Neutrophil (primary cell): ENCODE measurements at regions not wholly inside any gene's neighbourhood (a gene's known extent, or its start where the extent isn't known, plus 50 kb on each side); places are given as distances from the start of the nearest gene placed in this dataset.

Experiments used
- H3K27ac ChIP-seq: fragments of 200-600 bp; sonication (generic); 2 replicates; pipeline ENCODE4 v1.5.1; 2016; ENCODE audit warnings: mild to moderate bottlenecking, moderate library complexity
- H3K27me3 ChIP-seq: fragments of 200-600 bp; sonication (generic); 2 replicates; pipeline ENCODE4 v1.6.0; 2016; ENCODE audit warnings: mild to moderate bottlenecking
- H3K36me3 ChIP-seq: fragments of 200-600 bp; sonication (generic); 2 replicates; pipeline ENCODE4 v1.5.1; 2017
- H3K4me1 ChIP-seq, 2 experiments: fragments of 200-600 bp in 1 of 2; sonication (generic) in 1 of 2; 1 replicate in 1 of 2; 2 replicates in 1 of 2; pipeline versions ENCODE4 v1.5.1 to v1.6.1; 2013 to 2016; ENCODE audit warnings: low read depth in 1 of 2, low read length in 1 of 2, mild to moderate bottlenecking in 1 of 2, moderate library complexity in 1 of 2; ENCODE audit not compliant: control insufficient read depth in 1 of 2, insufficient read depth in 1 of 2
- H3K4me3 ChIP-seq, 2 experiments: fragments of 200-600 bp in 1 of 2; sonication (generic) in 1 of 2; 1 replicate in 1 of 2; 2 replicates in 1 of 2; pipeline ENCODE4 v1.5.1; 2013 to 2016; ENCODE audit warnings: low read depth in 1 of 2, low read length in 1 of 2, mild to moderate bottlenecking in 1 of 2, moderate library complexity in 1 of 2
- H3K9me3 ChIP-seq: fragments of 200-600 bp; sonication (generic); 2 replicates; pipeline ENCODE4 v1.5.1; 2016
- CTCF ChIP-seq: fragments of 200-600 bp; sonication (generic); IDR thresholded peaks from 2 replicates; pipeline ENCODE4 v1.5.1; 2016; ENCODE audit warnings: antibody characterized with exemption

- no peak for TF ChIP-seq CTCF
- peaks cover 9% of the 10 kb centered on the region for H3K27me3 ChIP-seq
- no peaks in the 10 kb centered on the region for H3K4me1 ChIP-seq
- H3K27ac ChIP-seq, result no peak overlapping the region
- H3K9me3 ChIP-seq, result no peaks in the 10 kb centered on the region
- H3K4me3 ChIP-seq, result no peak overlapping the region
- no peaks in the 10 kb centered on the region for H3K36me3 ChIP-seq
These were observed 85.6 kb upstream of the WNT4 start for GRCh38 chr1:22228505-22228911.

GRCh38 chr1:22229379-22229778 lies 86.5 kb upstream of the WNT4 start:
- Histone ChIP-seq H3K27ac (no peak overlapping the region), H3K27me3 (peaks cover 18% of the 10 kb centered on the region), H3K9me3 (no peaks in the 10 kb centered on the region), H3K4me1 (no peaks in the 10 kb centered on the region), H3K4me3 (no peak overlapping the region), H3K36me3 (no peaks in the 10 kb centered on the region)
- no peak for TF ChIP-seq CTCF

GRCh38 chr1:22231068-22231593 lies 88.2 kb upstream of the WNT4 start:
- no peaks in the 10 kb centered on the region for H3K9me3 ChIP-seq
- no peaks in the 10 kb centered on the region for H3K36me3 ChIP-seq
- no peak overlapping the region for H3K4me3 ChIP-seq
- H3K27me3 ChIP-seq, result peaks cover 25% of the 10 kb centered on the region
- TF ChIP-seq CTCF, result no peak
- no peaks in the 10 kb centered on the region for H3K4me1 ChIP-seq
- H3K27ac ChIP-seq, result no peak overlapping the region

- Histone ChIP-seq H3K4me3 (no peak overlapping the region), H3K4me1 (no peaks in the 10 kb centered on the region), H3K36me3 (no peaks in the 10 kb centered on the region), H3K27me3 (peaks cover 28% of the 10 kb centered on the region), H3K27ac (no peak overlapping the region), H3K9me3 (no peaks in the 10 kb centered on the region)
- TF ChIP-seq CTCF, result no peak
These were observed 89.2 kb upstream of the WNT4 start for GRCh38 chr1:22231995-22232690.

- no peak overlapping the region for H3K4me3 ChIP-seq
- TF ChIP-seq CTCF, result no peak
- no peaks in the 10 kb centered on the region for H3K36me3 ChIP-seq
- H3K9me3 ChIP-seq, result no peaks in the 10 kb centered on the region
- peaks cover 28% of the 10 kb centered on the region for H3K27me3 ChIP-seq
- no peak overlapping the region for H3K27ac ChIP-seq
- H3K4me1 ChIP-seq, result no peaks in the 10 kb centered on the region
These were observed 90.3 kb upstream of the WNT4 start for GRCh38 chr1:22233222-22233621.
